RKO (cell line): ENCODE measurements at regions not wholly inside any gene's neighbourhood (a gene's known extent, or its start where the extent isn't known, plus 50 kb on each side); places are given as distances from the start of the nearest gene placed in this dataset.
"Not testable (repeated sequence)": the region's sequence is repeated elsewhere in the genome, so short reads cannot be mapped to it uniquely, and the experiment has no call there.

Source experiments
- DNase-seq: peaks from one replicate; pipeline ENCODE4 v3.0.0-alpha.2; 2016; ENCODE audit warnings: low spot score

GRCh38 chr5:67878933-67879332 lies 336.6 kb upstream of the PIK3R1 start:
- DNase-seq, result no peak

- no peak for DNase-seq
Measured at GRCh38 chr5:67876371-67876770, 339.2 kb upstream of the PIK3R1 start.

GRCh38 chr5:67875601-67876000 lies 340.0 kb upstream of the PIK3R1 start:
- no peak for DNase-seq

- no peak for DNase-seq
Measured at GRCh38 chr5:67873935-67874334, 341.6 kb upstream of the PIK3R1 start.

- no peak for DNase-seq
Measured at GRCh38 chr5:67870662-67871061, 344.9 kb upstream of the PIK3R1 start.

GRCh38 chr5:67864335-67864734 lies 351.2 kb upstream of the PIK3R1 start:
- not testable (repeated sequence) for DNase-seq

- DNase-seq, result no peak
Measured at GRCh38 chr5:67858471-67859031, 357.0 kb upstream of the PIK3R1 start.

GRCh38 chr5:67857502-67857901 lies 358.1 kb upstream of the PIK3R1 start:
- no peak for DNase-seq

GRCh38 chr5:67855523-67855922 lies 360.0 kb upstream of the PIK3R1 start:
- DNase-seq, result no peak

GRCh38 chr5:67850906-67851305 lies 364.6 kb upstream of the PIK3R1 start:
- not testable (repeated sequence) for DNase-seq

GRCh38 chr5:67844924-67845323 lies 370.6 kb upstream of the PIK3R1 start:
- DNase-seq, result no peak

- peak; percentile 42 for DNase-seq
Measured at GRCh38 chr5:67842806-67843205, 372.8 kb upstream of the PIK3R1 start.

GRCh38 chr5:67837225-67837624 lies 378.3 kb upstream of the PIK3R1 start:
- DNase-seq, result not testable (repeated sequence)

- not testable (repeated sequence) for DNase-seq
Measured at GRCh38 chr5:67836496-67836895, 379.1 kb upstream of the PIK3R1 start.

GRCh38 chr5:67831048-67831447 lies 384.5 kb upstream of the PIK3R1 start:
- no peak for DNase-seq

- DNase-seq, result no peak
Measured at GRCh38 chr5:67827541-67827940, 388.0 kb upstream of the PIK3R1 start.

- no peak for DNase-seq
Measured at GRCh38 chr5:67824852-67825251, 390.7 kb upstream of the PIK3R1 start.

- DNase-seq, result no peak
Measured at GRCh38 chr5:67817652-67818051, 397.9 kb upstream of the PIK3R1 start.

GRCh38 chr5:67816456-67816855 lies 399.1 kb upstream of the PIK3R1 start:
- no peak for DNase-seq

- no peak for DNase-seq
Measured at GRCh38 chr5:67815455-67816391, 399.8 kb upstream of the PIK3R1 start.

- no peak for DNase-seq
Measured at GRCh38 chr5:67814569-67815311, 400.8 kb upstream of the PIK3R1 start.

- DNase-seq, result no peak
Measured at GRCh38 chr5:67813877-67814539, 401.5 kb upstream of the PIK3R1 start.
